ENCODE measurements at regions not wholly inside any gene's neighbourhood (a gene's known extent, or its start where the extent isn't known, plus 50 kb on each side); places are given as distances from the start of the nearest gene placed in this dataset.

DNA sequence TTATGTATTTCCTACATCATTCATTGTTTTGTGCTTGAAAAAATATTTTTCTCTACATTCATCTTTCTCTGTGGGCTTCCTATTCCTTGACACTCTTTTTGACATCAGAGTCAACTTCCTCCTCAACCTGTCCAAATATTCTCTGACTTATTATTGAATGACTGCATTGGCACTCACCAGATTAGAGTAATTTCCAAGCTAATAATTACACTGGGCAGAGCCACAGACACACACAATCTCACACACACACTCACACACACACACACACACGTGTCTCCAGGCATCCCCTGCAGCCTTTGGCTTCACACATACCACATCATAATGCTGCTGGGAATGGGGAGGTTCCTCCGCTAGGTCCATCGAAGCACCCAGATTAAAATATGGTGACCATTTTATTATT is 184.5 kb downstream of the SYK start:
- H3K4me3 ChIP-seq (ENCODE audit: low read length): no peak overlapping the region
- no peaks in the 10 kb centered on the region for H3K9me3 ChIP-seq (ENCODE audit: low read length)
- no peaks in the 10 kb centered on the region for H3K36me3 ChIP-seq (ENCODE audit: low read depth, low read length)
- ChIA-PET POLR2A (ENCODE audit: unreplicated experiment) (interaction anchor here (0.7 kb wide), 1 partner anchor 440 kb away, joined by 5 read pairs; no protein-coding TSS in a partner anchor), CTCF (no interaction called here)
- H3K27ac ChIP-seq (ENCODE audit: low read length): no peak overlapping the region
- no peak for DNase-seq
- no peaks in the 10 kb centered on the region for H3K9me2 ChIP-seq (replicated peaks; ENCODE audit: low read length)
- TF ChIP-seq EZH2 (IDR thresholded peaks at IDR 0.05; ENCODE audit: low read length, unreplicated experiment): no peak
- TF ChIP-seq, protein P1, sequence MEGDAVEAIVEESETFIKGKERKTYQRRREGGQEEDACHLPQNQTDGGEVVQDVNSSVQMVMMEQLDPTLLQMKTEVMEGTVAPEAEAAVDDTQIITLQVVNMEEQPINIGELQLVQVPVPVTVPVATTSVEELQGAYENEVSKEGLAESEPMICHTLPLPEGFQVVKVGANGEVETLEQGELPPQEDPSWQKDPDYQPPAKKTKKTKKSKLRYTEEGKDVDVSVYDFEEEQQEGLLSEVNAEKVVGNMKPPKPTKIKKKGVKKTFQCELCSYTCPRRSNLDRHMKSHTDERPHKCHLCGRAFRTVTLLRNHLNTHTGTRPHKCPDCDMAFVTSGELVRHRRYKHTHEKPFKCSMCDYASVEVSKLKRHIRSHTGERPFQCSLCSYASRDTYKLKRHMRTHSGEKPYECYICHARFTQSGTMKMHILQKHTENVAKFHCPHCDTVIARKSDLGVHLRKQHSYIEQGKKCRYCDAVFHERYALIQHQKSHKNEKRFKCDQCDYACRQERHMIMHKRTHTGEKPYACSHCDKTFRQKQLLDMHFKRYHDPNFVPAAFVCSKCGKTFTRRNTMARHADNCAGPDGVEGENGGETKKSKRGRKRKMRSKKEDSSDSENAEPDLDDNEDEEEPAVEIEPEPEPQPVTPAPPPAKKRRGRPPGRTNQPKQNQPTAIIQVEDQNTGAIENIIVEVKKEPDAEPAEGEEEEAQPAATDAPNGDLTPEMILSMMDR (conservative IDR thresholded peaks at IDR 0.05; ENCODE audit: low read depth, low read length): no peak
- TF ChIP-seq EZH2phosphoT487 (IDR thresholded peaks at IDR 0.05; ENCODE audit: borderline replicate concordance, low read length): no peak
- H3K4me2 ChIP-seq (ENCODE audit: low read length): no peak overlapping the region
- intact Hi-C loops (cut with micrococcal nuclease): no loop called here
- H3F3A ChIP-seq (ENCODE audit: low read length, unreplicated experiment): no peaks in the 10 kb centered on the region
- H4K20me1 ChIP-seq (ENCODE audit: low read length): no peaks in the 10 kb centered on the region
- H2AFZ ChIP-seq (ENCODE audit: low read length): no peak overlapping the region
- BruUV-seq (replicated peaks): no TSS peak
- peaks cover 6% of the 10 kb centered on the region for H3K4me1 ChIP-seq (ENCODE audit: insufficient read depth, low read length)
- H3K9ac ChIP-seq (ENCODE audit: low read length): no peak overlapping the region
- no peak for ATAC-seq
- no peaks in the 10 kb centered on the region for H3K79me2 ChIP-seq (ENCODE audit: low read length)
- H3K27me3 ChIP-seq (ENCODE audit: low read length): no peaks in the 10 kb centered on the region

DNA sequence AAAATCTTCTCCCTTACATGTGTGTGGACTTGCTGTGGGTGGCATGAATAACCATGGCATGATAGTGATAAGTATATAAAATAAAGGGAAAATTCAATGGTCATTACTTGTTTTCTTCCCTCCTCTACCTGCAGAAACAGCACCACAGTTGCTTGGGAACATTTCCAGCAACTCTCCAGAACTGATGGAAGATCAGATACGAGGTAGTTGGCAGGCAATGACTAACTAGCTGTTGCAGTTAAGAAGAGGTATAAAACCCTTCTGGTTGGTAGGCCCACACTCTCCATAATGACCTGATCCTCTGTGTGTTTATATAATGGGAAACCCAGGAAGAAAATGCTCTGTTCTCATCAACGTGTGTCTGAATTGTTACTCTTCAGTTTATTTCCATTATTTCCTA is 185.9 kb downstream of the SYK start:
- intact Hi-C loops (cut with micrococcal nuclease): no loop called here
- ATAC-seq (no peak), DNase-seq (peak; percentile 14)
- CTCF ChIA-PET: no interaction called here
- Histone ChIP-seq H3K9me2 (replicated peaks; ENCODE audit: low read length) (no peaks in the 10 kb centered on the region), H3K27ac (ENCODE audit: low read length) (no peak overlapping the region), H3K9me3 (ENCODE audit: low read length) (no peaks in the 10 kb centered on the region), H3K9ac (ENCODE audit: low read length) (no peak overlapping the region), H3K36me3 (ENCODE audit: low read depth, low read length) (no peaks in the 10 kb centered on the region), H3F3A (ENCODE audit: low read length, unreplicated experiment) (no peaks in the 10 kb centered on the region), H4K20me1 (ENCODE audit: low read length) (no peaks in the 10 kb centered on the region), H3K4me3 (ENCODE audit: low read length) (no peak overlapping the region), H2AFZ (ENCODE audit: low read length) (no peak overlapping the region), H3K4me2 (ENCODE audit: low read length) (no peak overlapping the region), H3K4me1 (ENCODE audit: insufficient read depth, low read length) (peaks cover 20% of the 10 kb centered on the region), H3K27me3 (ENCODE audit: low read length) (no peaks in the 10 kb centered on the region), H3K79me2 (ENCODE audit: low read length) (no peaks in the 10 kb centered on the region)
- POLR2A ChIA-PET (ENCODE audit: unreplicated experiment): no interaction called here
- TF ChIP-seq, protein P1 (conservative IDR thresholded peaks at IDR 0.05; ENCODE audit: low read depth, low read length): no peak
- TF ChIP-seq EZH2 (IDR thresholded peaks at IDR 0.05; ENCODE audit: low read length, unreplicated experiment) (no peak), EZH2phosphoT487 (IDR thresholded peaks at IDR 0.05; ENCODE audit: borderline replicate concordance, low read length) (no peak)
- BruUV-seq (replicated peaks): no TSS peak

DNA sequence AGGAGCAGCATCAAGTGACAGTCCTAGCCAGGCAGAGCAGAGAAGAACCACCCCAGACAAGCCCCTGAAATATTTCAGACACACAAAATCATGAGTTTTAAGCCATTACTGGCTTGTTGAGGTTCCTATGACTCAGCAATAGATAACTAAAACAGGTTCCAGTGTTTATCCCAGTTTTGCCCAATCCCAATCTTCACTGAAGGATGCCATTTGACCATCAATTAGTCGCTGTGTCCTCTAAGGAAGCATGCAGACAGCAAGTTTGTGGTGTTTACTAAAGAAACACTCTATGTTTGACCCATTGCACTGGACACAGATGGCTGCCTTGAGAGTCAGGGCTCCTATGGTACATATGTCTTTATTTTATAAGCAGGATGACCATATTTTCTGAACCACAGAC is 186.7 kb downstream of the SYK start:
- Histone ChIP-seq H3K9ac (ENCODE audit: low read length) (no peak overlapping the region), H2AFZ (ENCODE audit: low read length) (no peak overlapping the region), H4K20me1 (ENCODE audit: low read length) (no peaks in the 10 kb centered on the region), H3K27ac (ENCODE audit: low read length) (no peak overlapping the region), H3K4me1 (ENCODE audit: insufficient read depth, low read length) (peaks cover 20% of the 10 kb centered on the region), H3K9me3 (ENCODE audit: low read length) (no peaks in the 10 kb centered on the region), H3K27me3 (ENCODE audit: low read length) (no peaks in the 10 kb centered on the region), H3K79me2 (ENCODE audit: low read length) (no peaks in the 10 kb centered on the region), H3K4me3 (ENCODE audit: low read length) (no peak overlapping the region), H3K4me2 (ENCODE audit: low read length) (no peak overlapping the region), H3K36me3 (ENCODE audit: low read depth, low read length) (no peaks in the 10 kb centered on the region), H3F3A (ENCODE audit: low read length, unreplicated experiment) (no peaks in the 10 kb centered on the region), H3K9me2 (replicated peaks; ENCODE audit: low read length) (no peaks in the 10 kb centered on the region)
- ChIA-PET POLR2A (ENCODE audit: unreplicated experiment) (no interaction called here), CTCF (no interaction called here)
- no TSS peak for BruUV-seq (replicated peaks)
- TF ChIP-seq EZH2 (IDR thresholded peaks at IDR 0.05; ENCODE audit: low read length, unreplicated experiment) (no peak), EZH2phosphoT487 (IDR thresholded peaks at IDR 0.05; ENCODE audit: borderline replicate concordance, low read length) (no peak)
- TF ChIP-seq, protein P1 (conservative IDR thresholded peaks at IDR 0.05; ENCODE audit: low read depth, low read length): no peak
- ATAC-seq (no peak), DNase-seq (peak; percentile 31)
- intact Hi-C loops (cut with micrococcal nuclease): no loop called here

Measured in PC-3 (cell line).